ENCODE measurements at regions not wholly inside any gene's neighbourhood (a gene's known extent, or its start where the extent isn't known, plus 50 kb on each side); places are given as distances from the start of the nearest gene placed in this dataset.

GRCh38 chr11:79744941-79745340, 304.1 kb upstream of the TENM4 start:
- CTCF ChIA-PET, result no interaction called here
- BruUV-seq (replicated peaks), result no TSS peak

More at GRCh38 chr11:79744941-79745340, 304.1 kb upstream of the TENM4 start:
- H3K4me3 ChIP-seq (ENCODE audit: insufficient read depth, low read depth, low read length), result no peak overlapping the region
- no peak overlapping the region for H2AK5ac ChIP-seq (ENCODE audit: low read depth, low read length)
- H4K5ac ChIP-seq (ENCODE audit: low read depth, low read length), result no peak overlapping the region
- no peak overlapping the region for H2AK9ac ChIP-seq (replicated peaks; ENCODE audit: low read depth, low read length, poor library complexity)
- H3K9me3 ChIP-seq (ENCODE audit: control insufficient read depth, insufficient read depth, low read length), result no peaks in the 10 kb centered on the region
- no peaks in the 10 kb centered on the region for H3K36me3 ChIP-seq (ENCODE audit: control insufficient read depth, insufficient read depth, low read length)
- ATAC-seq (ENCODE audit: low read depth) (no peak), DNase-seq (no peak)
- no peak overlapping the region for H3K23ac ChIP-seq (ENCODE audit: low read depth, low read length)
- no peaks in the 10 kb centered on the region for H4K20me1 ChIP-seq (ENCODE audit: insufficient read depth, low read length)
- intact Hi-C loops (cut with micrococcal nuclease), result no loop called here
- H3K9ac ChIP-seq (ENCODE audit: low read depth, low read length), result no peak overlapping the region
- H3K27me3 ChIP-seq (ENCODE audit: control insufficient read depth, insufficient read depth, low read length), result no peaks in the 10 kb centered on the region
- H2AFZ ChIP-seq (replicated peaks; ENCODE audit: low read length, poor library complexity), result no peak overlapping the region
- no peak overlapping the region for H2BK20ac ChIP-seq (ENCODE audit: low read depth, low read length)
- H3K4me1 ChIP-seq (ENCODE audit: control insufficient read depth, insufficient read depth, low read length), result no peaks in the 10 kb centered on the region
- H3K4me2 ChIP-seq (ENCODE audit: low read depth, low read length), result no peak overlapping the region
- H2BK5ac ChIP-seq (ENCODE audit: low read depth, low read length, poor library complexity, severe bottlenecking), result no peak overlapping the region
- no peak overlapping the region for H4K91ac ChIP-seq (ENCODE audit: insufficient read depth, low read depth, low read length)
- POLR2A ChIA-PET (ENCODE audit: unreplicated experiment), result no interaction called here
- no peak overlapping the region for H3K27ac ChIP-seq (ENCODE audit: insufficient read depth, low read length)
- no peak overlapping the region for H4K8ac ChIP-seq (ENCODE audit: low read depth in 2 of 2, low read length in 2 of 2)
- H3K56ac ChIP-seq (ENCODE audit: extremely low read depth, insufficient read depth, low read length), result no peak overlapping the region
- H3K9me1 ChIP-seq (ENCODE audit: insufficient read depth, low read length), result no peaks in the 10 kb centered on the region
- TF ChIP-seq NFE2L2 (IDR thresholded peaks at IDR 0.05; ENCODE audit: low read depth, low read length), result no peak
- no peak for TF ChIP-seq MXI1 (IDR thresholded peaks at IDR 0.05; ENCODE audit: borderline replicate concordance, low read depth, low read length)
- H2BK120ac ChIP-seq (ENCODE audit: low read depth, low read length), result no peak overlapping the region
- dilution Hi-C loops (cut with HindIII; ENCODE audit: low sequenced_read_pairs, unreplicated experiment), result no loop called here
- no peak overlapping the region for H3K4ac ChIP-seq (ENCODE audit: low read depth, low read length)
- no peak overlapping the region for H3K14ac ChIP-seq (replicated peaks; ENCODE audit: low read depth, low read length)
- H3K79me1 ChIP-seq (ENCODE audit: low read depth in 1 of 2, low read length in 2 of 2), result no peaks in the 10 kb centered on the region
- in situ Hi-C loops (cut with MboI; ENCODE audit: low sequenced_read_pairs), result no loop called here
- no peak overlapping the region for H3K18ac ChIP-seq (ENCODE audit: low read depth, low read length)
- H2BK15ac ChIP-seq (ENCODE audit: low read depth, low read length), result no peak overlapping the region
